Muscle of leg (tissue), 3 donors: ENCODE measurements at regions not wholly inside any gene's neighbourhood (a gene's known extent, or its start where the extent isn't known, plus 50 kb on each side); places are given as distances from the start of the nearest gene placed in this dataset.

Experiments used
- DNase-seq: peaks from one replicate; pipeline ENCODE4 v3.0.0; 2013
- H3K27ac ChIP-seq: one replicate; pipeline ENCODE4 v1.5.1; 2013; ENCODE audit warnings: mild to moderate bottlenecking, low read length, control low read depth
- H3K27me3 ChIP-seq: one replicate; pipeline ENCODE4 v1.6.1; 2013; ENCODE audit warnings: low read length; ENCODE audit not compliant: control insufficient read depth, insufficient read depth
- H3K36me3 ChIP-seq: one replicate; pipeline ENCODE4 v1.6.1; 2013; ENCODE audit warnings: low read length; ENCODE audit not compliant: control insufficient read depth, insufficient read depth
- H3K4me1 ChIP-seq: one replicate; pipeline ENCODE4 v1.6.1; 2013; ENCODE audit warnings: low read length; ENCODE audit not compliant: control insufficient read depth, insufficient read depth
- H3K4me3 ChIP-seq: one replicate; pipeline ENCODE4 v1.5.1; 2013; ENCODE audit warnings: low read length, control low read depth
- H3K9me3 ChIP-seq: replicated peaks from 2 replicates; pipeline ENCODE4 v1.6.1; 2013; ENCODE audit warnings: low read depth, low read length; ENCODE audit not compliant: control insufficient read depth
- WGBS: methylation state at CpG from one replicate; pipeline ENCODE4 v1.1.5; 2013; ENCODE audit warnings: missing lambda C conversion rate; ENCODE audit not compliant: insufficient coverage; 5-methylcytosine and 5-hydroxymethylcytosine counted together

DNA sequence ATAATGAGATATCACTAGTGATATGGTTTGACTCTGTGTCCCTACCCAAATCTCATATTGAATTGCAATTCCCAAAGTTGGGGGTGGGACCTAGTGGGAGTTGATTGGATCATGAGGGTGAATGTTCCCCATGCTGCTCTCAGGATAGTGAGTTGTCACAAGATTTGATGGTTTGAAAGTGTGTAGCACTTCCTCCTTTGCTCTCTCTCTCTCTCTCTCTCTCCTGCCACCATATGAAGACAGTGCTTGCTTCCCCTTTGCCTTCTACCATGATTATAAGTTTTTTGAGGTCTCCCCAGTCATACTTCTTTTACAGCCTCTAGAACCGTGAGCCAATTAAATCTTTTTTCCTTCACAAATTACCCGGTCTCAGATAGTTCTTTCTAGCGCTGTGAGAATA lies 1002.0 kb upstream of the ADGRB3 start:
- no peak for DNase-seq
- no CpG with 5 or more reads among the region's 3 CpGs for WGBS
- Histone ChIP-seq H3K27ac (no peak overlapping the region), H3K27me3 (no peaks in the 10 kb centered on the region), H3K9me3 (no peaks in the 10 kb centered on the region), H3K4me1 (no peaks in the 10 kb centered on the region), H3K4me3 (no peak overlapping the region), H3K36me3 (no peaks in the 10 kb centered on the region)

DNA sequence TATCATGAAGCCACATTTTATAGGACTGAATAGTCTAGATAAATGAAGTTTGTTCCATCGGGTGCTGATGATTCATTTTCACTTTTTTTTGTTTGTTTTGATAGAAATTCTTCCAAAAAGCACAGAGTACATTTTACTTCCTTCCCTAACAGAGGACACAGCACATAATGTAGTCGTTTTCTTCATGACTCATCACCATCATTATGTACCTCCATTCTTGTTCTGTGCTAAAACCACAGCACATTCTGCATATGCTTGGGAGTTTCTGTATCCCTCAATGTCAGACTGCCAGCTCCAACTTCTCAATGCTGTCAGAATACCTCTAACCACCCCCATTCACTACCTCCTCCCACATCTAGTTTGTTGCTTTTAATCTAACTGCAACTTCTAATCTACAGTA lies 1004.9 kb upstream of the ADGRB3 start:
- no peaks in the 10 kb centered on the region for H3K9me3 ChIP-seq
- WGBS: 11% methylated on average over 1 of the region's 2 CpGs

GRCh38 chr6:67629258-67629657 lies 1005.8 kb upstream of the ADGRB3 start:
- H3K27me3 ChIP-seq: no peaks in the 10 kb centered on the region
- H3K9me3 ChIP-seq: no peaks in the 10 kb centered on the region
- no peak for DNase-seq
- no peaks in the 10 kb centered on the region for H3K4me1 ChIP-seq
- H3K4me3 ChIP-seq: no peak overlapping the region
- H3K36me3 ChIP-seq: no peaks in the 10 kb centered on the region
- no peak overlapping the region for H3K27ac ChIP-seq

More for the DNA sequence above, 1004.9 kb upstream of the ADGRB3 start:
- peak; percentile 2 for DNase-seq
- Histone ChIP-seq H3K4me3 (no peak overlapping the region), H3K36me3 (no peaks in the 10 kb centered on the region), H3K4me1 (no peaks in the 10 kb centered on the region), H3K27me3 (no peaks in the 10 kb centered on the region), H3K27ac (no peak overlapping the region)

- Histone ChIP-seq H3K27ac (no peak overlapping the region), H3K27me3 (no peaks in the 10 kb centered on the region), H3K36me3 (no peaks in the 10 kb centered on the region), H3K4me1 (no peaks in the 10 kb centered on the region), H3K4me3 (no peak overlapping the region), H3K9me3 (no peaks in the 10 kb centered on the region)
- peak; percentile 7 for DNase-seq
- WGBS: no CpG with 5 or more reads among the region's 7 CpGs
Measured at GRCh38 chr6:67615796-67616195, 1019.3 kb upstream of the ADGRB3 start.

DNA sequence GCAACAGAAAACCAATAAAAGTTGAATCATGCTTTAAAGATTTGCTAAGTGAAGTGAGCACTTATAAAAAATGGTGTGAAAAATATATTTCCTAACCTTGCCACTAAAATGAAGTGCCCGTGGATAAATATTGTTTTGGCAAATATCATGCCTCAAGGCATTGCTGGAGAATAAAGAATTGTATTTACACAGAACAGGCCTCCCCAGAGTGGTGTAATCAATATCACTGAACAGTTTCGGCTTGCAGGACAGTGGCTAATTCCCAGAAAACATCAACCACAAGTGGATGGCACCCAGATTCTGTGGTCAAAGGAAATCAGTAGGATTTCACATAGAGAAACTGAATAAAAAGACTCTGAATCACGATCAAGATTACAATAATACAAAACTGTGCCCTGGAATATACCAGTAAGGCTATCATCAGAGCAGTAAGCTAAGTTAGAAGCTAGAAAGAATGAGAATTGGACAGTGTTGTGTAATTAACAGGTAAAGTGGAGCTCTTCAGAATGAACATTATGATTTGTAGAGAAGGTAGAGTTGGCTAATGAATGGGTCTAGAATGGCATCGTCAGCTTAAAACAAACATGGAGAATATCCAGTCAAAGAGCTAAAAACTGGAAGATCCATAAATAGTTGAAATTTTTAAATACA lies 1026.9 kb upstream of the ADGRB3 start:
- no peak for DNase-seq
- Histone ChIP-seq H3K27ac (no peak overlapping the region), H3K36me3 (no peaks in the 10 kb centered on the region), H3K4me1 (no peaks in the 10 kb centered on the region), H3K27me3 (no peaks in the 10 kb centered on the region), H3K4me3 (no peak overlapping the region), H3K9me3 (no peaks in the 10 kb centered on the region)
- no CpG with 5 or more reads among the region's 4 CpGs for WGBS

GRCh38 chr6:67606906-67607828 lies 1027.9 kb upstream of the ADGRB3 start:
- Histone ChIP-seq H3K9me3 (no peaks in the 10 kb centered on the region), H3K36me3 (no peaks in the 10 kb centered on the region), H3K4me1 (no peaks in the 10 kb centered on the region), H3K27ac (no peak overlapping the region), H3K27me3 (no peaks in the 10 kb centered on the region), H3K4me3 (no peak overlapping the region)
- DNase-seq: peak; percentile 47
- no CpG with 5 or more reads among the region's 5 CpGs for WGBS

DNA sequence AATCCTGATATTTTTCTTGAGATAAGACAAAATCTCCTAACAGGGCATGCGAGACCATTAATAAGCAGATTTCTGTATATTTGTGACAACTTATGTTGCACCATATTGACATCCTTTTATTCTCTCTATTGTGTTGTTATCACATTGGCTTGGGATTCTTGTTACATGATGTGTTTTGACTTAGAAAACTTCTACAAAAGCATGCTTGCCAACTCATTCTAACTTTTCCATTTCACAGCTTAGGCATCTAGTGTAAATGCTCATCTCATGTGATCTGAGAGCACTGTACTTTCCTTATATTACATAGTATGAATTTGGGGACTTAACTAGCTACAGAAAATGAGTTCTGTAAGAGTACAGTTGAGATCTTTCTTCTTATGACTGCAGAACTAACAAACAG lies 1040.7 kb upstream of the ADGRB3 start:
- H3K4me3 ChIP-seq: no peak overlapping the region
- no peaks in the 10 kb centered on the region for H3K4me1 ChIP-seq
- no peak for DNase-seq
- no peaks in the 10 kb centered on the region for H3K27me3 ChIP-seq
- no peaks in the 10 kb centered on the region for H3K9me3 ChIP-seq
- H3K36me3 ChIP-seq: no peaks in the 10 kb centered on the region
- no CpG with 5 or more reads among the region's 1 CpG for WGBS
- no peak overlapping the region for H3K27ac ChIP-seq

DNA sequence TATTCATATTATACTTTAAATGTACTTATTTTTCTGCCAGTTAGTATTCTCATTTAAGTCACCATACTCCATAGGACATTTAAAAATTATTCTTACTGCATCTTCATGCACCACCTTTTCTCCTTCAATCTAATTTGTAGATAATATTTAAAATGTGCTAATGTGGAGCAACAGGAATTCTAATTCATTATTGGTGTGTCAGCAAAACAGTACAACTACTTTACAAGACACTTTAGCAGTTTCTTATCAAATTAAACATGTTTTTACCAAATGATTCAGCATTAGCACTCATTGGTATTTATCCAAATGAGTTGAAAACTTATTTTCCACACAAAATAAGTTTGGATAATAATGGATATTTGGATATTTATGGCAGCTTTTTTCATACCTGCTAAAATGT lies 1041.8 kb upstream of the ADGRB3 start:
- H3K4me3 ChIP-seq: no peak overlapping the region
- no peak for DNase-seq
- no peaks in the 10 kb centered on the region for H3K9me3 ChIP-seq
- no peaks in the 10 kb centered on the region for H3K4me1 ChIP-seq
- H3K27me3 ChIP-seq: no peaks in the 10 kb centered on the region
- H3K36me3 ChIP-seq: no peaks in the 10 kb centered on the region
- no peak overlapping the region for H3K27ac ChIP-seq

GRCh38 chr6:67591910-67592309 lies 1043.2 kb upstream of the ADGRB3 start:
- no peak for DNase-seq
- no peaks in the 10 kb centered on the region for H3K36me3 ChIP-seq
- no peak overlapping the region for H3K4me3 ChIP-seq
- no peaks in the 10 kb centered on the region for H3K27me3 ChIP-seq
- H3K9me3 ChIP-seq: peaks cover 2% of the 10 kb centered on the region
- no peaks in the 10 kb centered on the region for H3K4me1 ChIP-seq
- H3K27ac ChIP-seq: no peak overlapping the region

- Histone ChIP-seq H3K4me3 (no peak overlapping the region), H3K27ac (no peak overlapping the region), H3K4me1 (no peaks in the 10 kb centered on the region), H3K27me3 (no peaks in the 10 kb centered on the region), H3K9me3 (no peaks in the 10 kb centered on the region), H3K36me3 (no peaks in the 10 kb centered on the region)
- WGBS: no CpG with 5 or more reads among the region's 1 CpG
- no peak for DNase-seq
Measured at GRCh38 chr6:67567842-67568241, 1067.2 kb upstream of the ADGRB3 start.
